Tibial nerve (tissue), 4 donors: ENCODE measurements at regions not wholly inside any gene's neighbourhood (a gene's known extent, or its start where the extent isn't known, plus 50 kb on each side); places are given as distances from the start of the nearest gene placed in this dataset.

Experiments
- CTCF ChIP-seq, 5 experiments: fragments of 200-600 bp in 3 of 5; fragments of 450-650 bp in 2 of 5; sonication (generic) in 3 of 5; IDR thresholded peaks; one replicate each; pipeline ENCODE4 v1.5.1; 2016 to 2019; ENCODE audit warnings: antibody characterized with exemption in 5 of 5, mild to moderate bottlenecking in 3 of 5, moderate library complexity in 2 of 5
- EP300 ChIP-seq, 2 donors: sonication (generic); formaldehyde crosslinking; IDR thresholded peaks; one replicate each; pipeline ENCODE4 v1.6.1; 2017; ENCODE audit warnings: antibody characterized with exemption in 2 of 2, mild to moderate bottlenecking in 1 of 2

GRCh38 chr16:20141956-20142355 lies 68.3 kb upstream of the GPR139 start:
- TF ChIP-seq CTCF (IDR thresholded peaks at IDR 0.05) (no peak), EP300 (IDR thresholded peaks at IDR 0.05) (no peak)
